ENCODE measurements at regions not wholly inside any gene's neighbourhood (a gene's known extent, or its start where the extent isn't known, plus 50 kb on each side); places are given as distances from the start of the nearest gene placed in this dataset.
"Not testable (repeated sequence)": the region's sequence is repeated elsewhere in the genome, so short reads cannot be mapped to it uniquely, and the experiment has no call there.

GRCh38 chr4:11070813-11071212 is 357.9 kb downstream of the HS3ST1 start:
- DNase-seq = no peak
- CTCF ChIA-PET = no interaction called here
- Mint-ChIP-seq H3K36me3 (ENCODE audit: low read depth) (no peaks in the 10 kb centered on the region), H3K4me3 (no peak overlapping the region), H3K9me3 (no peaks in the 10 kb centered on the region), H3K27ac (no peak overlapping the region), H3K4me1 (no peaks in the 10 kb centered on the region), H3K27me3 (no peaks in the 10 kb centered on the region)
- POLR2A ChIA-PET = no interaction called here

DNA sequence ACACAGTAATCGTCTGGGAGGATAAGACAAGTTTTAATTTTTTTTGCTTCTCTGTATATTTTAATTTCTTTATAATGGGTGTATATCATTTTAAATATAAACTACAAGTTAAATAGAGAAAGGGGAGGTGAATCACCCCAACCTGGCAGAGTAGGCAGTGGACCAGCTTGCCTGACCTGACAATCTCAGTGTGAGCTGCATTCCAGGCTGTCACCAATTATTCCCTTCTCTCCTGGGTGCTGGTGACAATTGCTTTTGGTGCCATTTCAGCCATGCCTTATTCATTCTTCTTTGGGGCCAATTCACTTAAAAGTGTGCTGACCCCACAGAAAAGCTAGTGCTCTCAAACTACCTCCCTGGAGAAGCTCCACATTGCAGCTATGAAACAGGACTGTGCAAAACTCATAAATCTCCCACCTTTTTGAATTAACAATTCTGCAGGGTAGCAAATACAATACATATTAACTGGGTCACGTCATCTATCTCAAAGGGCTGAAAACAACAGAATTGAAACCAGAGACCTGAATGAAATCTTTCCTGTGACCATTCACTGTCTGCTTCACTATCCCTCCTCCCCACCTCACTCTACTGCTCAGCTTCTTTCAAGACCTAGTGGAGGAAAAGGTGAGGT is 359.0 kb downstream of the HS3ST1 start:
- POLR2A ChIA-PET = no interaction called here
- no peaks in the 10 kb centered on the region for H3K36me3 Mint-ChIP-seq (ENCODE audit: low read depth)
- H3K9me3 Mint-ChIP-seq = no peaks in the 10 kb centered on the region
- no peak overlapping the region for H3K4me3 Mint-ChIP-seq
- no peaks in the 10 kb centered on the region for H3K27me3 Mint-ChIP-seq
- CTCF ChIA-PET = no interaction called here
- no peak overlapping the region for H3K27ac Mint-ChIP-seq
- H3K4me1 Mint-ChIP-seq = no peaks in the 10 kb centered on the region
- DNase-seq = no peak

GRCh38 chr4:11069083-11069482 is 359.6 kb downstream of the HS3ST1 start:
- Mint-ChIP-seq H3K27me3 (no peaks in the 10 kb centered on the region), H3K27ac (no peak overlapping the region), H3K4me1 (no peaks in the 10 kb centered on the region), H3K4me3 (no peak overlapping the region), H3K9me3 (no peaks in the 10 kb centered on the region), H3K36me3 (ENCODE audit: low read depth) (no peaks in the 10 kb centered on the region)
- POLR2A ChIA-PET = no interaction called here
- DNase-seq = no peak
- CTCF ChIA-PET = no interaction called here

DNA sequence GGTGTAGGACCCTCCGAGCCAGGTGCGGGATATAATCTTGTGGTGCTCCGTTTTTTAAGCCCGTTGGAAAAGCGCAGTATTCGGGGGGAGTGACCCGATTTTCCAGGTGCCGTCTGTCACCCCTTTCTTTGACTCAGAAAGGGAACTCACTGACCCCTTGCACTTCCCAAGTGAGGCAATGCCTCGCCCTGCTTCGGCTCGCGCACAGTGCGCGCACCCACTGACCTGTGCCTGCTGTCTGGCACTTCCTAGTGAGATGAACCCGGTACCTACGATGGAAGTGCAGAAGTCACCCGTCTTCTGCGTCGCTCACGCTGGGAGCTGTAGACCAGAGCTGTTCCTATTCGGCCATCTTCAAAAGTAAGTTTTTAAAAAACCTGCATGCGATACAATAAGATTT is 362.1 kb downstream of the HS3ST1 start:
- H3K4me3 Mint-ChIP-seq, H3K4me1 Mint-ChIP-seq, POLR2A ChIA-PET: not testable (repeated sequence)

DNA sequence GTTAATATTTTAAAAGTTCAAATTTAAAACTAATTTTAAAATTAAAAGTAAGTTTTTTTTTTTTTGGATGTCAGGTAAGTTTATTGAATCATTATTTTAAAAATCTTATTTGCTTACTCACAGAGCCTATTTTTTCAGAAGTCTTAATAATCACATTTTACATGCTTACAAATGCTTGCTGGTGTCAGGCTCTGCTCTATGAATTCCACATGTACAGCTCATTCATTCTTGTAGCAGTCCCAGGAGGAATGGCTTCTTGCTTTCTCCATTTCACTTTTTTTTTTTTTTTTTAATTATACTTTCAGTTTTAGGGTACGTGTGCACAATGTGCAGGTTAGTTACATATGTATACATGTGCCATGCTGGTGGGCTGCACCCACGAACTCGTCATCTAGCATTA is 368.1 kb downstream of the HS3ST1 start:
- DNase-seq; POLR2A ChIA-PET; H3K4me1 Mint-ChIP-seq; H3K27me3 Mint-ChIP-seq; H3K4me3 Mint-ChIP-seq; H3K9me3 Mint-ChIP-seq; H3K36me3 Mint-ChIP-seq (ENCODE audit: low read depth); H3K27ac Mint-ChIP-seq; CTCF ChIA-PET: not testable (repeated sequence)

More for the DNA sequence above, 362.1 kb downstream of the HS3ST1 start:
- H3K27me3 Mint-ChIP-seq; CTCF ChIA-PET; H3K36me3 Mint-ChIP-seq (ENCODE audit: low read depth); DNase-seq; H3K9me3 Mint-ChIP-seq; H3K27ac Mint-ChIP-seq: not testable (repeated sequence)

DNA sequence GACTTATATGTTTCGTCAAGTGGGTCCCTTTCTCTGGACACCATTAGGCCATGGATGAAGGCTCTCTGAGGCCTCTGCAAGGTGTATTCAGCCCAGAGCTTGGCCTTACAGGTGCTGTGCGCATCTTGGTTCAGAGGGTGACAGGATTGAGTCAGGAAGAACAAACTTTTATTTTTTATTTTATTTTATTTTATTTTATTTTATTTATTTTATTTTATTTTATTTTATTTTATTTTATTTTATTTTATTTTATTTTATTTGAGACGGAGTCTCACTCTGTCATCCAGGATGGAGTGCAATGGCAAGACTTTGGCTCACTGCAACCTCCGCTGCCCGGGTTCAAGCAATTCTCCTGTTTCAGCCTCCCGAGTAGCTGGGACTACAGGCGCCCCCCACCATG is 370.4 kb upstream of the CLNK start:
- POLR2A ChIA-PET; H3K9me3 Mint-ChIP-seq; CTCF ChIA-PET; H3K4me3 Mint-ChIP-seq; H3K27me3 Mint-ChIP-seq; DNase-seq; H3K36me3 Mint-ChIP-seq (ENCODE audit: low read depth); H3K27ac Mint-ChIP-seq; H3K4me1 Mint-ChIP-seq: not testable (repeated sequence)

GRCh38 chr4:11053601-11054220 is 369.1 kb upstream of the CLNK start:
- H3K36me3 Mint-ChIP-seq (ENCODE audit: low read depth) = no peaks in the 10 kb centered on the region
- POLR2A ChIA-PET = no interaction called here
- no peaks in the 10 kb centered on the region for H3K4me1 Mint-ChIP-seq
- no peak overlapping the region for H3K4me3 Mint-ChIP-seq
- no peaks in the 10 kb centered on the region for H3K9me3 Mint-ChIP-seq
- no peak for DNase-seq
- H3K27ac Mint-ChIP-seq = no peak overlapping the region
- CTCF ChIA-PET = no interaction called here
- H3K27me3 Mint-ChIP-seq = no peaks in the 10 kb centered on the region

GRCh38 chr4:11051181-11051580 is 366.6 kb upstream of the CLNK start:
- H3K9me3 Mint-ChIP-seq = no peaks in the 10 kb centered on the region
- no peaks in the 10 kb centered on the region for H3K4me1 Mint-ChIP-seq
- POLR2A ChIA-PET = no interaction called here
- no peak for DNase-seq
- no peak overlapping the region for H3K4me3 Mint-ChIP-seq
- H3K36me3 Mint-ChIP-seq (ENCODE audit: low read depth) = no peaks in the 10 kb centered on the region
- CTCF ChIA-PET = no interaction called here
- no peaks in the 10 kb centered on the region for H3K27me3 Mint-ChIP-seq
- no peak overlapping the region for H3K27ac Mint-ChIP-seq

DNA sequence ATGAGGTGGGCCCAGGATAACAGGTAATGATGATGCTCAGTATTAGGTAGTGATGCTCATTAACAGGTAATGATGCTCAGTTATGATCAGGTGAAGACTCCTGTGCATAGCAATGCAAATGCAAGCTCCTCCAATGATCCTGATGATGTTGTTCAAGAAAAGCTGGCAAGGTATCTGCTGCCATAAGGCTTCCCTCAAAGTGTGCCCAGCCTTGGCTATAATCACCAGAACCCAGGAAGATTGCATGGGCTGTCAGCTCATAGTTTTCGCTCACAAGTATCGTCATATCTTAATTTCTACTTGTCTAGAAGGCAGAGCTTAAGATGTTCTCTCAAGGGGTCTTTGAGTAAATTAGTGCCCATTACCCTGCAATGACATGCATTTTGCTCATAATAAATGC is 366.2 kb upstream of the CLNK start:
- Mint-ChIP-seq H3K36me3 (ENCODE audit: low read depth) (no peaks in the 10 kb centered on the region), H3K4me3 (no peak overlapping the region), H3K9me3 (no peaks in the 10 kb centered on the region), H3K4me1 (no peaks in the 10 kb centered on the region), H3K27ac (no peak overlapping the region), H3K27me3 (no peaks in the 10 kb centered on the region)
- POLR2A ChIA-PET = no interaction called here
- no peak for DNase-seq
- CTCF ChIA-PET = no interaction called here

GRCh38 chr4:11049001-11049400 is 364.4 kb upstream of the CLNK start:
- CTCF ChIA-PET = no interaction called here
- Mint-ChIP-seq H3K4me1 (no peaks in the 10 kb centered on the region), H3K4me3 (no peak overlapping the region), H3K27ac (no peak overlapping the region), H3K9me3 (no peaks in the 10 kb centered on the region), H3K27me3 (no peaks in the 10 kb centered on the region), H3K36me3 (ENCODE audit: low read depth) (no peaks in the 10 kb centered on the region)
- DNase-seq = no peak
- POLR2A ChIA-PET = no interaction called here

GRCh38 chr4:11042760-11043159 is 358.2 kb upstream of the CLNK start:
- Mint-ChIP-seq H3K4me3 (no peak overlapping the region), H3K27ac (no peak overlapping the region), H3K4me1 (no peaks in the 10 kb centered on the region), H3K36me3 (ENCODE audit: low read depth) (no peaks in the 10 kb centered on the region), H3K9me3 (no peaks in the 10 kb centered on the region), H3K27me3 (no peaks in the 10 kb centered on the region)
- ChIA-PET CTCF (no interaction called here), POLR2A (no interaction called here)
- DNase-seq = no peak

GRCh38 chr4:11039634-11040131 is 355.1 kb upstream of the CLNK start:
- H3K27me3 Mint-ChIP-seq = no peaks in the 10 kb centered on the region
- no peak overlapping the region for H3K4me3 Mint-ChIP-seq
- H3K4me1 Mint-ChIP-seq = no peaks in the 10 kb centered on the region
- ChIA-PET POLR2A (no interaction called here), CTCF (no interaction called here)
- no peak for DNase-seq
- no peak overlapping the region for H3K27ac Mint-ChIP-seq
- no peaks in the 10 kb centered on the region for H3K36me3 Mint-ChIP-seq (ENCODE audit: low read depth)
- H3K9me3 Mint-ChIP-seq = no peaks in the 10 kb centered on the region

DNA sequence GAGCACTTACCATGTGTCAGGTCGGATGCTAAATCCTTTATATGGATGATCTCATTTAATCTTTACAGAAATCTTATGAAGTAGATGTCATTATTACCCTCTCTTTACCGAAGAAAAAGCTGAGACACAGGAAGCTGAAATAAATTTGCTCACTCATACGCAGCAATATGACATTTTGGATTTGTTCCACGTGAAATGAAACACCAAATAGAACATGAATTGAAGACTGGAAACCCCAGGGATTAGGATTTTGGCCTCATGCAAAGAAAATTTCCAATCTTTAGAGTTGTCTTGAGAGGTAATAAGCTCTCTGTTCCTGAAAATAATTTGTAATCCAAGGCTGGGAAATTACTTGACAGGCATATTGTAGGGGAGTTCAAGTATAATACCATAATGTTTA is 354.4 kb upstream of the CLNK start:
- no peaks in the 10 kb centered on the region for H3K9me3 Mint-ChIP-seq
- no peaks in the 10 kb centered on the region for H3K4me1 Mint-ChIP-seq

GRCh38 chr4:11037637-11038036 is 353.1 kb upstream of the CLNK start:
- Mint-ChIP-seq H3K27ac (no peak overlapping the region), H3K9me3 (no peaks in the 10 kb centered on the region), H3K36me3 (ENCODE audit: low read depth) (no peaks in the 10 kb centered on the region), H3K27me3 (no peaks in the 10 kb centered on the region), H3K4me1 (no peaks in the 10 kb centered on the region), H3K4me3 (no peak overlapping the region)
- POLR2A ChIA-PET = no interaction called here
- DNase-seq = no peak
- CTCF ChIA-PET = no interaction called here

More for the DNA sequence above, 354.4 kb upstream of the CLNK start:
- Mint-ChIP-seq H3K27ac (no peak overlapping the region), H3K36me3 (ENCODE audit: low read depth) (no peaks in the 10 kb centered on the region), H3K27me3 (no peaks in the 10 kb centered on the region), H3K4me3 (no peak overlapping the region)
- CTCF ChIA-PET = no interaction called here
- POLR2A ChIA-PET = no interaction called here
- no peak for DNase-seq

Data from activated CD4-positive, alpha-beta memory T cell treated with anti-CD3 and anti-CD28 coated beads, Interleukin-2, amount 10 ng/mL, durations not matched to agents 7 days and 5 days (primary cell).